ENCODE measurements at regions not wholly inside any gene's neighbourhood (a gene's known extent, or its start where the extent isn't known, plus 50 kb on each side); places are given as distances from the start of the nearest gene placed in this dataset.
"Not testable (repeated sequence)": the region's sequence is repeated elsewhere in the genome, so short reads cannot be mapped to it uniquely, and the experiment has no call there.

GRCh38 chr16:18162293-18162692, 174.2 kb downstream of the NPIPA8 start:
- in situ Hi-C loops (cut with MboI; ENCODE audit: low pct_unique_long_range_greater_than_20kb, low sequenced_read_pairs, unreplicated experiment): not testable (repeated sequence)

GRCh38 chr16:18161224-18161623, 175.3 kb downstream of the NPIPA8 start:
- DNase-seq (ENCODE audit: low spot score); in situ Hi-C loops (cut with MboI; ENCODE audit: low pct_unique_long_range_greater_than_20kb, low sequenced_read_pairs, unreplicated experiment): not testable (repeated sequence)

More at GRCh38 chr16:18162293-18162692, 174.2 kb downstream of the NPIPA8 start:
- not testable (repeated sequence) for DNase-seq (ENCODE audit: low spot score)

- DNase-seq (ENCODE audit: low spot score); in situ Hi-C loops (cut with MboI; ENCODE audit: low pct_unique_long_range_greater_than_20kb, low sequenced_read_pairs, unreplicated experiment): not testable (repeated sequence)
Observed at GRCh38 chr16:18159185-18159584, 177.4 kb downstream of the NPIPA8 start.

- in situ Hi-C loops (cut with MboI; ENCODE audit: low pct_unique_long_range_greater_than_20kb, low sequenced_read_pairs, unreplicated experiment); DNase-seq (ENCODE audit: low spot score): not testable (repeated sequence)
Observed at GRCh38 chr16:18157854-18158253, 178.7 kb downstream of the NPIPA8 start.

GRCh38 chr16:18152832-18153231, 183.7 kb downstream of the NPIPA8 start:
- DNase-seq (ENCODE audit: low spot score); in situ Hi-C loops (cut with MboI; ENCODE audit: low pct_unique_long_range_greater_than_20kb, low sequenced_read_pairs, unreplicated experiment): not testable (repeated sequence)

- in situ Hi-C loops (cut with MboI; ENCODE audit: low pct_unique_long_range_greater_than_20kb, low sequenced_read_pairs, unreplicated experiment); DNase-seq (ENCODE audit: low spot score): not testable (repeated sequence)
Observed at GRCh38 chr16:18148132-18148531, 188.4 kb downstream of the NPIPA8 start.

GRCh38 chr16:18146601-18147142, 189.9 kb downstream of the NPIPA8 start:
- in situ Hi-C loops (cut with MboI; ENCODE audit: low pct_unique_long_range_greater_than_20kb, low sequenced_read_pairs, unreplicated experiment); DNase-seq (ENCODE audit: low spot score): not testable (repeated sequence)

GRCh38 chr16:18142066-18142465, 194.5 kb downstream of the NPIPA8 start:
- in situ Hi-C loops (cut with MboI; ENCODE audit: low pct_unique_long_range_greater_than_20kb, low sequenced_read_pairs, unreplicated experiment); DNase-seq (ENCODE audit: low spot score): not testable (repeated sequence)

GRCh38 chr16:18136288-18136687, 200.2 kb downstream of the NPIPA8 start:
- DNase-seq (ENCODE audit: low spot score); in situ Hi-C loops (cut with MboI; ENCODE audit: low pct_unique_long_range_greater_than_20kb, low sequenced_read_pairs, unreplicated experiment): not testable (repeated sequence)

- in situ Hi-C loops (cut with MboI; ENCODE audit: low pct_unique_long_range_greater_than_20kb, low sequenced_read_pairs, unreplicated experiment); DNase-seq (ENCODE audit: low spot score): not testable (repeated sequence)
Observed at GRCh38 chr16:18135024-18135423, 201.5 kb downstream of the NPIPA8 start.

GRCh38 chr16:18131587-18131986, 204.9 kb downstream of the NPIPA8 start:
- DNase-seq (ENCODE audit: low spot score); in situ Hi-C loops (cut with MboI; ENCODE audit: low pct_unique_long_range_greater_than_20kb, low sequenced_read_pairs, unreplicated experiment): not testable (repeated sequence)

GRCh38 chr16:18130478-18131120, 205.9 kb downstream of the NPIPA8 start:
- in situ Hi-C loops (cut with MboI; ENCODE audit: low pct_unique_long_range_greater_than_20kb, low sequenced_read_pairs, unreplicated experiment); DNase-seq (ENCODE audit: low spot score): not testable (repeated sequence)

GRCh38 chr16:18127033-18127432, 209.5 kb downstream of the NPIPA8 start:
- DNase-seq (ENCODE audit: low spot score); in situ Hi-C loops (cut with MboI; ENCODE audit: low pct_unique_long_range_greater_than_20kb, low sequenced_read_pairs, unreplicated experiment): not testable (repeated sequence)

GRCh38 chr16:18119092-18119491, 217.4 kb downstream of the NPIPA8 start:
- DNase-seq (ENCODE audit: low spot score); in situ Hi-C loops (cut with MboI; ENCODE audit: low pct_unique_long_range_greater_than_20kb, low sequenced_read_pairs, unreplicated experiment): not testable (repeated sequence)

- DNase-seq (ENCODE audit: low spot score); in situ Hi-C loops (cut with MboI; ENCODE audit: low pct_unique_long_range_greater_than_20kb, low sequenced_read_pairs, unreplicated experiment): not testable (repeated sequence)
Observed at GRCh38 chr16:18118684-18119083, 217.9 kb downstream of the NPIPA8 start.

GRCh38 chr16:18118071-18118470, 218.5 kb downstream of the NPIPA8 start:
- DNase-seq (ENCODE audit: low spot score); in situ Hi-C loops (cut with MboI; ENCODE audit: low pct_unique_long_range_greater_than_20kb, low sequenced_read_pairs, unreplicated experiment): not testable (repeated sequence)

- in situ Hi-C loops (cut with MboI; ENCODE audit: low pct_unique_long_range_greater_than_20kb, low sequenced_read_pairs, unreplicated experiment); DNase-seq (ENCODE audit: low spot score): not testable (repeated sequence)
Observed at GRCh38 chr16:18104412-18104811, 232.1 kb downstream of the NPIPA8 start.

- DNase-seq (ENCODE audit: low spot score); in situ Hi-C loops (cut with MboI; ENCODE audit: low pct_unique_long_range_greater_than_20kb, low sequenced_read_pairs, unreplicated experiment): not testable (repeated sequence)
Observed at GRCh38 chr16:18101077-18101476, 235.5 kb downstream of the NPIPA8 start.

- DNase-seq (ENCODE audit: low spot score); in situ Hi-C loops (cut with MboI; ENCODE audit: low pct_unique_long_range_greater_than_20kb, low sequenced_read_pairs, unreplicated experiment): not testable (repeated sequence)
Observed at GRCh38 chr16:18092605-18093004, 243.9 kb downstream of the NPIPA8 start.

Measured in GM13977 (cell line).